Islet of Langerhans (tissue), 1 donor: ENCODE measurements at regions not wholly inside any gene's neighbourhood (a gene's known extent, or its start where the extent isn't known, plus 50 kb on each side); places are given as distances from the start of the nearest gene placed in this dataset.

Experiments used
- FAIRE-seq: peaks from one replicate; lab custom pipeline; 2011; peaks lifted over from hg19 to GRCh38; lab: Jason Lieb, UNC

- no peak for FAIRE-seq
Measured at GRCh38 chr7:68440866-68441265, 1157.4 kb upstream of the AUTS2 start.

DNA sequence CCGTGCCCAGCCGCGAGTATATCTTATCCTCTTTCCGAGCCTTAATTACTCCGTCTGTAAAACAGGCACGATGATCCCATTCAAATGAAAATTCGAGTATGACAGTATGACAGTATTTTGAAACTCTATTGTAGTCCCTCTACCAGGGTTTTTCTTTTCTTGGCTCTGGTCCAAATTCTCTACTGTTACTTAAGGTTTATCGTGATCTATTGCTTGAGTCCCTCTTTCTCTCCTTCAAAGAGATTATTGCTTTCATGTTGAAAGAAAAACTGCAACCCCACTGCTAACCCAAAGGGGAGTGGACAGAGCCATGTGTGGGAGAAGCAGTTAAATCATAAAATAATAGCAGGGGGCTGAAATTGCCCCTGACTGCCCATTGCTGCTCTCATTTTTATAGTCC, 1156.6 kb upstream of the AUTS2 start:
- FAIRE-seq, result no peak

- FAIRE-seq, result no peak
Measured at GRCh38 chr7:68442931-68443631, 1155.2 kb upstream of the AUTS2 start.

DNA sequence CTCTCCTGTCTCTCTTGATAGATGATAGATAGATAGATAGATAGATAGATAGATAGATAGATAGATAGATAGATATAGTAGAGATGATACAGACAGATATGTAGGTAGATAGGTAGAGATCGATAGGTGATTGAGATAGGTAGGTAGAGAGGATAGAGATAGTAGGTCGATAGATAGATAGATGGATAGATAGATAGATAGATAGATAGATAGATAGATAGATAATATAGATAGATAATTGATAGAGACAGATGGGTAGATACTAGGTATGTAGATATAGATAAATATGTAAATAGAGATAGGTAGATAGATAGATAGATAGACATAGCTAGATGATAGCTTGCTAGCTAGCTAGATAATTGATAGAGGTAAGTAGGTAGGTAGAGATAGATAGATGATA, 1154.2 kb upstream of the AUTS2 start:
- no peak for FAIRE-seq

GRCh38 chr7:68444956-68445355, 1153.3 kb upstream of the AUTS2 start:
- no peak for FAIRE-seq

GRCh38 chr7:68446183-68446582, 1152.1 kb upstream of the AUTS2 start:
- no peak for FAIRE-seq

GRCh38 chr7:68449099-68449498, 1149.2 kb upstream of the AUTS2 start:
- no peak for FAIRE-seq

- FAIRE-seq, result no peak
Measured at GRCh38 chr7:68449816-68450215, 1148.5 kb upstream of the AUTS2 start.

- no peak for FAIRE-seq
Measured at GRCh38 chr7:68454931-68455330, 1143.3 kb upstream of the AUTS2 start.

DNA sequence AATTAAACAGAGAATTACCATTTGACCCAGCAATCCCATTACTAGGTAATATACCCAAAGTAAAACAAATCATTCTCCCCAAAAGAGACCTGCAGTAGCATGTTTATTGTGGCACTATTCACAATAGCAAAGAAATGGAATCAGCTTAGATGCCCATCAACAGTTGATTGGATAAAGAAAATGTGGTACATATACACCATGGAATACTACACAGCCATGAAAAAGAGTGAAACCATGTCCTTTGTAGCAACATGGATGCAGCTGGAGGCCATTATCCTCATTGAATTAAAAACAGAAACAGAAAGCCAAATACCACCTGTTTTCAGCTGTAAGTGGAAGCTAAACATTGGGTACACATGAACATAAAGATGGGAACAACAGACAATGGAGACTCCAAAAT, 1141.8 kb upstream of the AUTS2 start:
- no peak for FAIRE-seq

- no peak for FAIRE-seq
Measured at GRCh38 chr7:68457481-68457880, 1140.8 kb upstream of the AUTS2 start.

DNA sequence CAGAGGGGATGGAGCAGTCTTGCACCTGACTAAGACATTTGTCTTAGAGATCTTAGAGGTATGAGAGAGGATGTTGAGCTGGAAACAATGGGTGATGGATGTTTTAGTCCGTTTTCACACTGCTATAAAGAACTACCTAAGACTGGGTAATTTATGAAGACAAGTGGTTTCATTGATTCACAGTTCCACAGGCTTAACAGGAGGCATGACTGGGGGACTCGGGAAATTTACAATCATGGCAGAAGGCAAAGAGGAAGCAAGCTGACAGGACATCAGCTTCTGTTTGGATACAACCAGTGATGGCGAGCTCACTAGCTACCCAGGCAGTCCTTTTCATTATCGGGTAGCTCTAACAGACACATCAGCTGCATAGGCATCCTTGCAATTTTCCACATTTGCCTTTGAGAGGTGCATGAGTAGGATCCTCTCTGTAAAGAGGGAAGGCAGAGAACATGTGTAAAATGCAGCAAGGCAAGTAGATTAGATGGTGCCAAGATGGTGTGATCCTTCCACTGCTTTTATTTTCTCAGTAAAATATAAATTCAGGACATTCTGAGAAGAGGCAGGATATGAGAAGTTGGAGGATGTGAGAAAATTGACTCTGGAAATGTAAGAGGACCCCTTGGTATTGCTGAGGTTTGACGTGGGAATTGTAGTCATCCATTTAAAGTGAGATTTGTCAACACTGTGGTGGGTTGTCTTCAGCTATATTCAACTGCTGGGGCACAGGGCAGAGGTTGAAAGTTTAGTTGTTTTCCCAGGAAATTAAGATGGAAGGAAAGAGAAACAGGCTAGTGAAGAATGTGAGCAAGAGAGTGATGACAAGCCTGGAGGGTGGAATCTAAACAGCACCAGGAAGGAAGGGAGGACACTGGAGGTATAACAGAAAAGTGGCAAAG, 1140.0 kb upstream of the AUTS2 start:
- FAIRE-seq, result no peak

DNA sequence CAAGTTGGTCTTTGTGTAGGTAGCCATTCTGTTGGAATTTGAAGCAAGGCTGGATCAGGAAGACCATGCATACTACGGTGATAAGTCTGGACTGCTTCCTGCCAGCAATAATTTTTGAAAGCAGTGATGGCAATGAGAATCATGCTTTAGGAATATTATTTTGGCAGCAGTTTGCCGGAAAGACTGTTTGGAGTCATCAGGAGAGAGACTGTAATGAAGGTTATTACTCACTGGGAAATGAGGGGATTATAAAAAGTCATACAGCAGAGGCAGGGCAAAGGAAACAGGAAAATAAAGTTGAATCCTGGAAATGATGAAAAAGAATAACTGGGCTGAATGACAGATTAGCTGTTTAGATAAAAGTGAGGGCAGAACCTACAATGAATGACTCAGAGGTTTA, 1136.8 kb upstream of the AUTS2 start:
- FAIRE-seq, result no peak

DNA sequence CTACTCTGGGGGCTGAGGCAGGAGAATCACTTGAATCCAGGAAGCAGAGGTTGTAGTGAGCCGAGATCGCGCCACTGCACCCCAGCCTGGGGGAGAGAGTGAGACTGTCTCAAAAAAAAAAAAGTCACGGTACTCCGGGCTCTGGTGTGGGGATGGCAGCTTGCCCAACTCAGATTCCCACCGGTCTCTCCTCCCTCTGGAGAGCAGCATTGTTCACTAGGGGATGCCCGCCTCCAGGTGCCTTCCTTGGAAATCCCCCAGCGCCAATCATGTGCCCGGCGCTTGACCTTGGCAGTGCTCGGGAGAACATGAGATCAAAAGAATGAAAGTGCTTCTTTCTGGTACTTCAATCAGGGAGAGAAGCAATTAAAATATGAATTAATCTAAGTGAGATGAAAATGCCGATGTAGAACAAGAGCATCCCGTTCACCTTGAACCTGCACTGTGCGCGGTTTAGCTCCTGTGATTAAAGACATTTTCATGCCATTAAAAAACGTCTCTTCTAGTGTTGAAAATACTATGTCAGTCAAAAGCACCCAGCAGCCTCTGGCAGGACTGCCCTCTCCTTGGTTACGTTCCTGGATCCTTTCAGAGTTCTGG, 1127.3 kb upstream of the AUTS2 start:
- no peak for FAIRE-seq

GRCh38 chr7:68472688-68473087, 1125.6 kb upstream of the AUTS2 start:
- FAIRE-seq, result no peak

- no peak for FAIRE-seq
Measured at GRCh38 chr7:68474661-68475216, 1123.5 kb upstream of the AUTS2 start.

DNA sequence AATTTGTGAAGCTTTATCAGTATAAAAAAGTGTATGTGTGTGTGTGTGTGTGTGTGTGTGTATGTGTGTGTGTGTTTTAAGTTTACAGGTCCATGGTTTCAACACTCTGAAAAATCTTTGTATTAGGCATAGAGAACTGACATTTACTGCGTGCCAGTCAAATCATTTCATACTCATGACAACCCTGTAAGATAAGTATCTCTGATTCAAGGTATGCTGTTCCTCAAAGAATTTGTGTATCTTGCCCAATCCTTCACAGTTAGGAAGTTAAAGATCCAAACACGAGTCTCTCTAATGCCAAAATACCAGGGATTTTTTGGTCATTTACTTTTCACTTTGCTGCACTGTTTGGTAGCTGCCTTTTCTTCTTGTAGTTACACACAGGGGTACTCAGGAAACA, 1121.3 kb upstream of the AUTS2 start:
- no peak for FAIRE-seq

DNA sequence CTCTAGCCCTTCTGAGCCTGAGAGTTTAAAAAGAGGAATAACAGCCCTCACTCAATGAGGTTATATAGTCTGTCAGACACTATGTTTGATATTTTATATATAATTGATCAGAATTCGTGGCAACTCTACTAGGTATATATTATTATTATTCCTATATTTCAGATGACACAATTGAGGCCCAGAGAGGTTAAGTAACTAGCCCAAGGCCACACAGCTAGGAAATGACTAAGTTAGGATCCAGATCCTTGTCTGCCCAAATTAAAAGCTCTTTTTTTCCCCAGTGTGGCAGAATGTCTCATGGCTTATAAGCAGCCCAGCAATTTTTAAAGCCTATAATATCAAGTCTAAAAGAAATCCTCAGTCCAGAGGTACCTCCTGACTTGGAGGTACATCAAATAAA, 1119.9 kb upstream of the AUTS2 start:
- no peak for FAIRE-seq

- no peak for FAIRE-seq
Measured at GRCh38 chr7:68482800-68483199, 1115.5 kb upstream of the AUTS2 start.

GRCh38 chr7:68484731-68485130, 1113.5 kb upstream of the AUTS2 start:
- FAIRE-seq, result no peak

DNA sequence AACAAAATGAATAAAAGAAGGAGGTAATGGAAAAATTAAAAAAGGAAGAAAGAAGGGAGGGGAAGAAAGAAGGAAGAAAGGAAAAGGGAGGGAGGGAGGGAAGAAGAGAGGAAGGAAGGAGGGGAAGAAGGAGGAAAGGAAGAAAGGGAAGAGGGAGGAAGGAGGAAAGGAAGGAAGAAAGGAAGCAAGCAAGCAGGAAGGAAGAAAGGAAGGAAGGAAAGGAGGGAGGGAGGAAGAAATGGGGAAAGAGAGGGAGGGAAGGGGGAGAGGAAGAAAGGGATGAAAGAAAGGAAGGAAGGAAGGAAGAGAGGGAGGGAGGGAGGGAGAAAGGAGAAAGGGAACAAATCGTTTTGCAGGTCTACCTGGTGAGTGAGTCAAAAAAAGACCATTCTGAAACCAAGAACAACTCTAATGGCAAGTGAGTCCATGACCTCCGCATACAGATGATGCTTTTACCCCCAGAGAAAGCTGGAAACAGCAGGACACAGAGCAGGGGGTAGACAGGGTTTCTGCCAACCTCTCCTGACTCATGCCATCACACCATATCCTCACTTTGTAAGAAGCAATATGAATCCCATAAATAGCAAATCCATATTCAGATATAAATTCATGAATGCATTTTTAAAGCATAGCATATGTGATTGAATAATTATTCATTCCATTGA, 1112.9 kb upstream of the AUTS2 start:
- FAIRE-seq, result no peak

DNA sequence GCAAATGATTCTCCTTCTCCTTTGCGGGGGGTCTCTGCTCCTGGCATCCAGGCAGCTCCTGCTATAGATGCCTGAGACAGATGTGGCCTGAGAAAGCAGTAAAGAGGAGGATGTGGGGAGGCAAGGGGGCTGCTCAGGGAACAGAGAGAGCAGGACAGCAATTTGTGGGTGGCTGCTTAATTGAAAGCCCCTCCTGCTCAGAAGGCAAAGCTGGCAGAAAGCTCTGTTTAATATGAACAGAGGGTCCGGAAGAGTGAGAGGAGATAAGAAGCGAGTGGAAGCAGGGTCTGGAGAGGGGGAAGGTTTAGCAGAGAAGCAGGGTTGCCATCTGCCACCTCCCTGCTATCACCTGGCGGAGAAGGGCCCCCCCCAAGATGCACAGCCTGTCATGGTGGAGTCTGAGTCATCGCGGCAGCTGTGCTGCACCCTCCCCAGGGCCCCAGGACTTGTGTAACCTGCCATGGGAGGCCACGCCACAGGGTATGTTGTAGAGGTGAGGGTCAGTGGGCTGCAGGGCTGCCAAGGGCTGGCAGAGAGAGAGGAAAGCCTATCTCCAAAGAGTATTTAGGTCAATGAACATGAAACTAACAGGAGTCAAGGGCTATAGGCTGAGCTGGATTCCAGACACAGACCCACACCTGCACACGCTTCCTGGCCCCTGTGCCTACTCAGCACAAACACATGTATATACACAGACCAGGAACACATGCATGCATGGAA, 1109.8 kb upstream of the AUTS2 start:
- FAIRE-seq, result no peak
